BE2C (cell line): ENCODE measurements at regions not wholly inside any gene's neighbourhood (a gene's known extent, or its start where the extent isn't known, plus 50 kb on each side); places are given as distances from the start of the nearest gene placed in this dataset.

Source experiments
- DNase-seq: peaks from one replicate; pipeline ENCODE4 v3.0.0-alpha.2; 2020
- H3K27me3 ChIP-seq: fragments of 250-450 bp; sonication (Bioruptor Pico); 2 replicates; pipeline ENCODE4 v1.5.1; 2020; ENCODE audit warnings: mild to moderate bottlenecking
- H3K36me3 ChIP-seq: fragments of 250-450 bp; sonication (Bioruptor Pico); 2 replicates; pipeline ENCODE4 v1.5.1; 2020; ENCODE audit warnings: mild to moderate bottlenecking
- H3K4me1 ChIP-seq: fragments of 250-450 bp; sonication (Bioruptor Pico); 2 replicates; pipeline ENCODE4 v1.5.1; 2020
- H3K4me3 ChIP-seq: 2 replicates; pipeline ENCODE4 v1.5.1; 2011; ENCODE audit warnings: low read depth, low read length
- H3K9me3 ChIP-seq: fragments of 250-450 bp; sonication (Bioruptor Pico); 2 replicates; pipeline ENCODE4 v1.5.1; 2020
- CTCF ChIP-seq: IDR thresholded peaks from 2 replicates; pipeline ENCODE4 v1.5.1; 2012; ENCODE audit warnings: mild to moderate bottlenecking, low read depth, low read length

GRCh38 chr4:148813289-148813688 lies 371.1 kb upstream of the NR3C2 start:
- Histone ChIP-seq H3K9me3 (no peaks in the 10 kb centered on the region), H3K4me3 (no peak overlapping the region), H3K27me3 (peaks cover 9% of the 10 kb centered on the region; the same call in 1 of the 2 replicates), H3K4me1 (no peaks in the 10 kb centered on the region), H3K36me3 (no peaks in the 10 kb centered on the region)
- TF ChIP-seq CTCF, result no peak
- no peak for DNase-seq

GRCh38 chr4:148812101-148812500 lies 369.9 kb upstream of the NR3C2 start:
- Histone ChIP-seq H3K4me1 (no peaks in the 10 kb centered on the region), H3K27me3 (peaks cover 13% of the 10 kb centered on the region; the same call in 1 of the 2 replicates), H3K4me3 (no peak overlapping the region), H3K36me3 (no peaks in the 10 kb centered on the region), H3K9me3 (no peaks in the 10 kb centered on the region)
- no peak for DNase-seq
- TF ChIP-seq CTCF, result no peak

GRCh38 chr4:148810461-148810860 lies 368.2 kb upstream of the NR3C2 start:
- Histone ChIP-seq H3K4me1 (no peaks in the 10 kb centered on the region), H3K9me3 (no peaks in the 10 kb centered on the region), H3K36me3 (no peaks in the 10 kb centered on the region), H3K27me3 (peaks cover 13% of the 10 kb centered on the region; the same call in 1 of the 2 replicates), H3K4me3 (no peak overlapping the region)
- TF ChIP-seq CTCF, result no peak
- DNase-seq, result no peak

GRCh38 chr4:148808416-148808815 lies 366.2 kb upstream of the NR3C2 start:
- H3K4me3 ChIP-seq, result no peak overlapping the region
- DNase-seq, result no peak
- H3K4me1 ChIP-seq, result no peaks in the 10 kb centered on the region
- H3K9me3 ChIP-seq, result no peaks in the 10 kb centered on the region
- H3K36me3 ChIP-seq, result no peaks in the 10 kb centered on the region
- no peak for TF ChIP-seq CTCF
- H3K27me3 ChIP-seq, result peaks cover 5% of the 10 kb centered on the region; the same call in 1 of the 2 replicates

- no peak for DNase-seq
- Histone ChIP-seq H3K4me3 (no peak overlapping the region), H3K4me1 (no peaks in the 10 kb centered on the region), H3K9me3 (no peaks in the 10 kb centered on the region), H3K36me3 (no peaks in the 10 kb centered on the region), H3K27me3 (no peaks in the 10 kb centered on the region)
- no peak for TF ChIP-seq CTCF
Observed at GRCh38 chr4:148800940-148801339, 358.7 kb upstream of the NR3C2 start.

GRCh38 chr4:148800336-148800885 lies 358.2 kb upstream of the NR3C2 start:
- no peak overlapping the region for H3K4me3 ChIP-seq
- no peaks in the 10 kb centered on the region for H3K4me1 ChIP-seq
- H3K36me3 ChIP-seq, result no peaks in the 10 kb centered on the region
- TF ChIP-seq CTCF, result no peak
- no peaks in the 10 kb centered on the region for H3K9me3 ChIP-seq
- DNase-seq, result no peak
- no peaks in the 10 kb centered on the region for H3K27me3 ChIP-seq
